OCI-LY7 (cell line): ENCODE measurements at regions not wholly inside any gene's neighbourhood (a gene's known extent, or its start where the extent isn't known, plus 50 kb on each side); places are given as distances from the start of the nearest gene placed in this dataset.

Source experiments
- CTCF ChIP-seq: fragments of 200-600 bp; sonication (generic); conservative IDR thresholded peaks from 2 replicates; pipeline ENCODE4 v1.5.1; 2014; ENCODE audit warnings: mild to moderate bottlenecking, antibody characterized with exemption, low read length, moderate library complexity, mixed read lengths
- EZH2phosphoT487 ChIP-seq: fragments of 200-600 bp; sonication (generic); IDR thresholded peaks from 2 replicates; pipeline ENCODE4 v1.6.1; 2018; ENCODE audit warnings: low read depth, borderline replicate concordance, mild to moderate bottlenecking, mixed run types, antibody characterized with exemption, low read length, moderate library complexity, mixed read lengths

- TF ChIP-seq CTCF (no peak), EZH2phosphoT487 (no peak)
Observed at GRCh38 chr3:145716519-145716918, 444.5 kb downstream of the PLOD2 start.
